ENCODE measurements at regions not wholly inside any gene's neighbourhood (a gene's known extent, or its start where the extent isn't known, plus 50 kb on each side); places are given as distances from the start of the nearest gene placed in this dataset.

DNA sequence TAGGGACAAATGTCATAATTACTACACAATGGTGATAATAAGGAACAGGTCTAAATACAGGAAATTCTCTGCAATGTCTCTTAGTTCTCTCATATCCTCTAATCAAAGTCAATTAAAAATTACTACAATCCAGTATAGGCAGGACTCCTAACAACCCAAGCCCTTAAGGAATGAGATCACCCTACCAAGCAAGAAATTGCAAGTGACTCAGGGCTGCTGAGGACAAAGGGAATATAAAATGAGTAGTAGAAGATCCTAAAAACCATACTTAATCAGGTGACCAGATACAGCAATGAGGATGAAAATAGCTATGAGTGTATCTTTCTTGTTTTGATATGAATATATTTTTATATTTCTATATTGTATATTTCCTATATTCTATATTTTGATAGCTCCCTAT lies 250.0 kb upstream of the DCC start:
- TF ChIP-seq, protein P1, sequence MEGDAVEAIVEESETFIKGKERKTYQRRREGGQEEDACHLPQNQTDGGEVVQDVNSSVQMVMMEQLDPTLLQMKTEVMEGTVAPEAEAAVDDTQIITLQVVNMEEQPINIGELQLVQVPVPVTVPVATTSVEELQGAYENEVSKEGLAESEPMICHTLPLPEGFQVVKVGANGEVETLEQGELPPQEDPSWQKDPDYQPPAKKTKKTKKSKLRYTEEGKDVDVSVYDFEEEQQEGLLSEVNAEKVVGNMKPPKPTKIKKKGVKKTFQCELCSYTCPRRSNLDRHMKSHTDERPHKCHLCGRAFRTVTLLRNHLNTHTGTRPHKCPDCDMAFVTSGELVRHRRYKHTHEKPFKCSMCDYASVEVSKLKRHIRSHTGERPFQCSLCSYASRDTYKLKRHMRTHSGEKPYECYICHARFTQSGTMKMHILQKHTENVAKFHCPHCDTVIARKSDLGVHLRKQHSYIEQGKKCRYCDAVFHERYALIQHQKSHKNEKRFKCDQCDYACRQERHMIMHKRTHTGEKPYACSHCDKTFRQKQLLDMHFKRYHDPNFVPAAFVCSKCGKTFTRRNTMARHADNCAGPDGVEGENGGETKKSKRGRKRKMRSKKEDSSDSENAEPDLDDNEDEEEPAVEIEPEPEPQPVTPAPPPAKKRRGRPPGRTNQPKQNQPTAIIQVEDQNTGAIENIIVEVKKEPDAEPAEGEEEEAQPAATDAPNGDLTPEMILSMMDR (IDR thresholded peaks at IDR 0.05; ENCODE audit: low read depth, low read length) = no peak
- no peak for TF ChIP-seq EZH2phosphoT487 (IDR thresholded peaks at IDR 0.05; ENCODE audit: low read depth)
